ENCODE measurements at regions not wholly inside any gene's neighbourhood (a gene's known extent, or its start where the extent isn't known, plus 50 kb on each side); places are given as distances from the start of the nearest gene placed in this dataset.
A peak's percentile ranks its signal among the peaks of the same experiment; 100 is the strongest.
"Not testable (repeated sequence)": the region's sequence is repeated elsewhere in the genome, so short reads cannot be mapped to it uniquely, and the experiment has no call there.

DNA sequence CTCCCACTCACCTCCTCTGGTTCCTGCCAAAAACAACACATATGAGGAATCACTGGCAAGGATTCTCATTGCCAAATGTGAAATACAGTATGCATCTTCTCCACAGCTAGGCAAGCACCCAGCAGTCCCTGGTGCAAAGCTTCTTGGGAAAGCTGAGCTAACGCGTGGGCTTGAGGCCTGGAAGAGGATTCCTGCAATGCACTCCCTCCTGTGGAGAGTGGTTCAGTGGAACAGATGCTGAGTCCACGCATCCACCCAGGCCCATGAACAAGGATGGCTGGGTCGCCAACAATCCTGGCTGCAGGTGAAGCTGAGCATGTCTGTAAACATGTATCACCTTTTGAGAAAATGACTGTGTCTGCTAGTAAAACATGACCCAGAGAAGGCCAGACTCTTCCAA is 113.2 kb upstream of the CHST15 start:
- DNase-seq, result no peak

DNA sequence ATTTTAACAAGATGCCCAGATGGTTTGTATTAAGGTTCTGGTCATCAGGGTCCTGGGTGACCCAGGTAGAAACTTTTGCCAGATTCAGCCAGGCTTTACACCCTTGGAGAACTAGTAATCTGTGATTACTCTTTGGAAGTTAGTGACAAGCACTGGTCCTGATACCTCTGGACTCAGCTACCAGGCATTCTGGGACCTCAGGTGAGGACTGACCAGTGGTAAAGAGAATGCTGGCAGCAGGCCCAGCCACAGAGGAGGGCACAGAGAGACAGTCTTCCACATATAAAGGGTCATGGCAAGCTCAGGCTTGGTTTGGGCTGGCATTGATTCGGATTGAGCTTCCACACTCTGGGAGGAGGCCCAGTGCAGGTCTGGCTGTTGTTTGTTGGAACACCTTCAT is 112.0 kb upstream of the CHST15 start:
- DNase-seq, result no peak

DNA sequence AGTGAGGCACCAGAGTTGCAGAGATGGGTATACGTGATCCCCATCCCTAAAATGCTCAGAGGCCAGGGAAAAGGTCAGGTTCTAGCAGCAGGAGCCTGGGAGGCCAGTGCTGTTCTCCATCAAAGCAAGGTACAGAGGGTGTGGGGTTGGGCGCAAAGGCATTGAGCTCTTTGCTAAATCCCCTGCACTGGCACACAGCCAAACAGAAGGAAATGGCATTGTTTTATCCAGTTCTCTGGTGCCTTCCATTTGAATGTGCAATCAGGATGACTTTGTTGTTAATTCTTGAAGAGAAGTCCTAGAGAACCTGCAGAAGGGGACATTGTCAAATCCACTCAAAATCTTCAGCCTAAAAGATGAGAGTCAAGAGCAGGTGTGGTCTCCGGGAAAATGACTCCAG is 111.3 kb upstream of the CHST15 start:
- no peak for DNase-seq

DNA sequence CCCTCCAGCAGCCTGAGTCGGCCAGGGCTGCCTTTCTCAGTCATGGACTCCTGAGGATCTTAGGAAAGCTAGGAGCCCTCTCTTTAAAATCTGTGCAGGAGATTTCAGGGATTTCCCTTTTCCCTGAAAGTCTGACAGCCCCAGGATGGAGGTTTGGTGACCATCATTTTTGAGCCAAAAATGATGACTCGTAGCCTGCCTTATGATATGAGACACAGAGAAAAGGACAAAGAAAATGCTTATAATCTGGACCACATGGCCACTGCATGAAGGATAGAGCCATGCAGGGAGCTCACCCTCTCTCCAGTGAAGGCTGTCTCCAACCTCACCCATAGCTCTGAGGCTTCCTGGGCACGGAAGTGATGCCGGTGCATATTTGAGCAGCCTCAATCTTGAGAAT is 106.6 kb upstream of the CHST15 start:
- no peak for DNase-seq

DNA sequence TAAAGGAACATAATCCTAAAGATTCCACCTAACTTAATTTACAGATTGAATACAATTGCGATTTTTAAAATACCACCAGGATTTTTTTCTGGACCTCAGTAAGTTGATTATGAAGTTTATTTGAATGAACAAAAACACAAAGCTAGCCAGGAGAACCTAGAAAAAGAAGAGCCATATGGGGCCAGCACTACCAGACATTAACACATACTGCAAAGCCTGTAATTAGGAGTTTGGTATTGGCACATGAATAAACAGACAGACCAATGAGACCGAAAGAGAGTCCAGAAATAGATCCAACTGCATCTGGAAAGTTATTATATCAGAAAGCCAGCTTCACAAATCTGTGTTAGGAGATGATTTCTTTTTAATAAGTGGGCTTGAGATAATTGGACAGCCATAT is 105.5 kb upstream of the CHST15 start:
- no peak for DNase-seq

DNA sequence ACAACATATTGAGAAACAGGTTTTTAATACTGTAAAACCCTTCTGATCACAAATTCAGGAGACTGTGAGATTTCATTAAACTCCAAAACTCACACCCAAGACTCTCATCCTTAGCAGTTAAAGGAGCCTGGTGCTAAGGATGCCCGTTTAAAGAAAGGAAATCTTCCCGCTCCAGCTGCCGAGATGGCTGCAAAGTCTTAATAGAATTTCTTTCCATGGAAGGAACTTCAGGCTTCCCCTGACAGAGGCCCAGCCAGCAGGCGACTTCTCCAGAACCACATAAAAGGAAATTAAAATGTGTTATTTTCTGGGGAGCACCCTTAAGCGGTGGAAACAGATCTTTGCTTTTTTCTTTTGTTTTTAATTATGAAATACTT is 104.7 kb upstream of the CHST15 start:
- DNase-seq, result no peak

DNA sequence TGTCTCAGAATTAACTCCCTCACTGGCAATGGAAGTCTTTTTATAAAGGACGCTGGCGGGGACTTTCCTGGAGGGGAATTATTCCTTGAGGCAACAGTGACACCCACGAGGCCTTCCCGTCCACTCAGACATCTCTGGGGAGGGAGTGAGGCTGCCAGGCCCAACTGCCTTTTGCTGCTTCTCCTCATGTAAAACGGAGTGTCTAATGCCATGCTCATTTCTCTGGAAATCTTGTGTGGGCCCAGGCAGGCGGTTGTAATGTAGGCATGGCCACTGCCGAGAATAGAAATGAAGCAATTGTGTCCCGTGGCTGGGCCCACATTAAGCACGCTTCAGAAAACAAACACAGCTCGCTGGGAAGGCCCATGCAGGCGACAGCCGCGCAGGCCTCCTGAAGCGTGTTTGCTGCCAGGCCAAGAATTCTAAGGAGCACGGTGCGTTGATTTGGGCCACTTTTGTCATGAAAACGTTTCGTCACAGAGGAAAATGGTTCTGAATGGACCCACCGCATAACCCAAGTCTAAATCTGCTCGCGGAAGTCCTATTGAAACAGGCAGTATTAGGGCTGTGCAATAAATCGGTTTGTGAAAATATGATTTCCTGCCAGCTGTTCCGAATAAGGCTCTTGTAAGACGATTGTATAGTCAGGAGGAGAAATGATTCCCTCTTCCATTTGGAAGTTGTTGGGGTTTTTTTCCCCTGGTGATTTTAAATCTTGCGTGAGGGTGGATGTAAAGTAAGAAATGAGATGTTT is 104.2 kb upstream of the CHST15 start:
- no peak for DNase-seq

DNA sequence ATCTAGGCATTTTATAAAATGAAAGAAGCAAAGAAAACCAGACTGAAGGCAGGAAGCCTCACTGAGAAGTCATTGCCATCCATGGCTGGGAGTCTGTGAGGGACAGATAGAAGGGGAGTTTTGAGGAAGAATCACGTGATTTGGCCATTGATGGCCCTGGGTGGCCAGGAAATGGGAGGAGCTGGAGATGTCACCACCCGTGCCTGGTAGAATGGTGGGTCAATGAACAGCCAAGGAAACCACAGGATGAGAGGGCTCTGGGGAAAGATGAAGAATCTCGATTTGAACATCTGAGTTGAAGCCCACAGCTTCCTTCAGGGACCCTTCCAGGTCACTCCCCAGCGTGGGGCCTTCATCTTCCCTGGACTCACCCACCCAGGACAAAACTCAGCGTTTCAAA is 103.3 kb upstream of the CHST15 start:
- no peak for DNase-seq

DNA sequence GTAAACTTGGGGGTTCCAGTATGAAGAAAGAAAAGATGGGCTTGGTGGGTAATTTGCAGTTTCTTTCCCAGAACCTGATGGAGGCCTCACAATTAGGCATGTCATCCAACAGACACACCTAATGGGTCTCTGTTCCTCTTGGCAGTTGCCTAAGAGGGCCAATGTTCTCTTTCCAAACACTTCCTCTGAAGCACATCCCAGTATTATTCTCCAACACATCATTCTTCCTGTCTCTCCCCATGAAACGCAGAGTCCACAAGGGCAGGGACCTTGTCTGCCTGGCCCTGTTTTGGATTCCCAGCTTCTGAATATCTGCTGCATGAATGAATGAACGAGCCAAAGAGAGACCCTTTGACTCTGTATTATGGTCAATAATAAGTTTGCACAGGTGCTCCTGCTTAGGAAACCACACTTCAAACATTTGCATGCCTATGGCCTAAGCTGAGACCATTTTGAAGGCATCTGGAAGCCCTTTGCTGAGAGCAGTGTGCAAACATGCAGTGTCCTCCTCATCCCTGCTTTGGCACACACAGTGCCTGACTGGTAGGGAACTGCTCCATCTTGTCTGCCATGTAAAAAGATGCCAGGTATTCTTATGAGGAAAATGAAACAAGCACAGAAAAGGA is 100.9 kb upstream of the CHST15 start:
- no peak for DNase-seq

DNA sequence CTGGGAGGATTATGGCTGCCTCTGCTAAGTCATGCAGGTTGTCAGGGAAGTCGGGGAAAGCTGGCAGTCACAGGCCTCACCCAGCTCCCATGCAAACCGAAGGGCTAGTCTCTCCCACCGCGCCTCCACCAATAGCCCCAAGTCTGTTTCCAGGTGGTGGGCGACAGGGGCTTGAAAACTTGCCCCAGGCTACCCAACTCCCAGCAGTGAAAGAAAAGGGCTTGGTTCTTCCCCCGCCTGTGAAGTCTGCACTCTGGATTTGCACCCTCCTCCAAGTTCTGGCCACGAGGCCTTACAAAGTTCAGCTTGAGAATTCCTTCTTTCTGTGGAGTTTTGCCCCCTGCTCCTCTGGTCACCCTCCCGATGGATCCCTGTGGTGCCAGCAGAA is 99.9 kb upstream of the CHST15 start:
- no peak for DNase-seq

DNA sequence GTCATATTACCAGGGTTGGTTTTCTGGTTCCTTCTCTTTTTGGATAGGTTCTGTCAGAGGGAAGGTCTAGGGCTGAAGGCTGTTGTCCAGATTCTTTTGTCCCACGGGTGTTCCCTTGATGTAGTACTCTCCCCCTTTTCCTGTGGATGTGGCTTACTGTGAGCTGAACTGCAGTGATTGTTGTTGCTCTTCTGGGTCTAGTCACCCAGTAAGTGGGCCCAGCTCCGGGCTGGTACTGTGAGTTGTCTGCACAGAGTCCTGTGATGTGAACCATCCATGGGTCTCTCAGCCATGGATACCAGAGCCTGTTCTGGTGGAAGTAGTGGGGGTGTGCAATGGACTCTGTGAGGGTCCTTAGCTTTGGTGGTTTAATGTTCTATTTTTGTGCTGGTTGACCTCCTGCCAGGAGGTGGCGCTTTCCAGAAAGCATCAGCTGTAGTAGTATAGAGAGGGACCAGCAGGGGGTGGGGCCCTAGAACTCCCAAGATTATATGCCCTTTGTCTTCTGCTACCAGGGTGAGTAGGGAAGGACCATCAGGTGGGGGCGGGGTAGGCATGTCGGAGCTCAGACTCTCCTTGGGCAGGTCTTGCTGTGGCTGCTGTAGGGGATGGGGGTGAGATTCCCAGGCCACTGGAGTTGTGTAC is 99.4 kb upstream of the CHST15 start:
- not testable (repeated sequence) for DNase-seq

DNA sequence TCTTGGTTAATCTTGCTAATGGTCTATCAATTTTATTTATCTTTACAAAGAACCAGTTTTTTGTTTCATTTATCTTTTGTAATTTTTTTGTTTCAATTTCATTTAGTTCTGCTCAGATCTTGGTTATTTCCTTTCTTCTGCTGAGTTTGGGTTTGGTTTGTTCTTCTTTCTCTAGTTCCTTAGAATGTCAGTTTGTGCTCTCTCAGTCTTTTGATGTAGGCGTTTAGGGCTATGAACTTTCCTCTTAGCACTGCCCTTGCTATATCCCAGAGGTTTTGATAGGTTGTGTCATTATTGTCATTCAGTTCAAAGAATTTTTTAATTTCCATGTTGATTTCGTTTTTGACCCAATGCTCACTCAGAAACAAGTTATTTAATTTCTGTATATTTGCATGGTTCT is 97.1 kb upstream of the CHST15 start:
- not testable (repeated sequence) for DNase-seq

DNA sequence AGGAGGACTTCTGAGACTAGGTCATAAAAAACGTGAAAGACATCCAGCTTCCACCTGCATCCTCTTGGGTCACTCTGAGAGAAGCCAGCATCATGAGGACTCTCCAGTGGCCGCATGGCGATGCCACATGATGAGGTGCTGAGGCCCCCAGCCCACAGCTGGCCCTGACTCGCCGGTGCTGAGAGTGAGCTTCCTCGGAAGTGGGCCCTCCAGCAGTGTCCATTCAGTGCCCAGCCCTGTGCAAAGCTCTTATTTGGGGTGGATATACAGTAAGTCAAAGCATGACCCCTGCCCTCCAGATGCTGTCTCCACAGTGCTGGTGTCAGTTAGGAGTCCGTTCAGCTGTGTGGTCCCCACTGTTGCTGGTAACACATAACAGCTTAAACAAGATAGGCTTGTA is 93.6 kb upstream of the CHST15 start:
- DNase-seq, result no peak

DNA sequence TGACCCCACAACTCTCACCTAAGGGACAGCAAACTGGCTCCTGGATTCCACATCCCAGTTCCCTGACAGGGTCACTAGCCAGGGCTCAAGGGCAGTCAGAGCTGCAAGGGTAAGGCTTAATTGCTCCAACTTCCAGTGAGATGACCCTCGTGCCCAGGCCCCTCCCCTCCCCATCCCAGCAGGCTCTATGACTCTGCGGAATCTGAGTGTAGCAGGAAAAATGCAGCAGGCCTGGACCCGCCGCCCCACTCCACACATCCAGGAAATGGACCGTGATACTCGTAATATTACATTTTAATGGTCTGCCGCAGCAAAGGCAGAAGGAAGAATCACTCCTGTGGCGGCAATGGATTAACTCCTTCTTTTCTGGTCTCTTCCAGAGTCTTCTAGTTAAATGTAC is 91.7 kb upstream of the CHST15 start:
- DNase-seq, result peak; percentile 8

DNA sequence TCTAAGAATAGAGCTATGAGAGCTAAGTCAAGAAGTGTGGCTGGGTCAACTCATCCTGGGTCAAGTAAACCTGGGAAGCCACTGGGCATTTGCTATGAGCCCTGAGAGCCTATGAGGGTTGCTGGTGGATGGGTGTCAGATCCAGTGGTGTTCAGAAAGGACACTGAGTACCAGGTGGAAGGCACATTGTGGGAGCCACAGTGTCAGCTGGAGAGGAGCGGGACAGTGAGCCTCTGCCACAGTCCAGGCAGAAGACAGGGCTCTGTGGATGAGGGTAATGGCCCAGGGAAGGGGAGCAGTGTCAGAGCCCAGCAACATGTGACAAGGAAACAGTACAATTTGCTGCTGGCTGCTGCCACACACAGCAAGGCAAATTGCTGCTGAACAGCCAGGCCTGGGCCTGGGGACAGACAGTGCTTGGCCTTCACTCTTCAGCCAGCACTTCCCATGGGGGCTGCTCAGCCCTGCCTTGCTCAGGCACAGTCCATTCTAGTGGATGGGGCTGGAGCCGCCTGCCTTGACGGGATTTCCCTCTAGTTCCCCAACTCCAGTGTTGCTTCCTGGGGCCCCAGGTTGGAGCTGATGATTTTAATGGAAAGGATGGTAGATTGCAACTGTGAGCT is 90.9 kb upstream of the CHST15 start:
- no peak for DNase-seq

DNA sequence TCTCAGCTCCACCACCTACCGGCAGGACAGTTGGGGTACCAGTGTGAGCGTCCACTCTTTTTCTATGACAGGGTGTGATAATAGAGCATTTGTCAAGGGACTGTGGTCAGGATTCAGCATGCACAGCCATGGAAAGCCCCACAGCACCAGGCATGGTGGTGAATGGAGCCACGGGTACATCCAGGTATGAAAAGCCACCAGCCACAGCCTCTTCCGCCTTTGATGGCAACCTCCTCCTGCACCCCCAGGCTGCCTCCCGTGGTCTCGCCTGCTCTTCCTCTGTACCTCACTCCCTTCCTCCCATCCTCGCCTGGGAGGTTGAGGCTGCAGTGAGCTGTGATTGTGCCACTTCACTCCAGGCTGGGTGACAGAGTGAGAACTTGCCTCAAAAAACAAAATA is 90.2 kb upstream of the CHST15 start:
- no peak for DNase-seq

DNA sequence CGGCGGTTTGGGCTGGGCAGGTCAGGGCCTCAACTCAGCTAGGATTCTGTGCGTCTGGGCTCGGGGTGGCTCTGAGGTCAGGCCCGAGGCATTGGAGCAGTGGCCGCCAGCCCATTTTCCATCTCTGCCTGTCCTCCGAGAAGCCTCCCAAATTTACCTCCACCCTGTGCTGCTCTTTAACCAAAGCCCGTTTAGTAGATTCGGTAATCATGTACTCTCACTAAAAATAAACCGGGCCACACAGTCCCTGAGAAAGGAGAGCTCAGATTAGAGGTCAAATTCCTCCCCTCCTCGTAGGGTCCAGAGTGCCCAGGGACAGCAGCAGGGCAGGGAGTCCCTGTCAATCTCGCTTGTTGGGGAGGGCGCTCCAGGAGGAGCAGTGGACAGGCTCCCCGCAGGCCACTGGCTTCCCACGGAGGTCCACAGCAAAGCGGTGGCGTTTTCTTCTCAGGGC is 88.7 kb upstream of the CHST15 start:
- DNase-seq, result no peak

DNA sequence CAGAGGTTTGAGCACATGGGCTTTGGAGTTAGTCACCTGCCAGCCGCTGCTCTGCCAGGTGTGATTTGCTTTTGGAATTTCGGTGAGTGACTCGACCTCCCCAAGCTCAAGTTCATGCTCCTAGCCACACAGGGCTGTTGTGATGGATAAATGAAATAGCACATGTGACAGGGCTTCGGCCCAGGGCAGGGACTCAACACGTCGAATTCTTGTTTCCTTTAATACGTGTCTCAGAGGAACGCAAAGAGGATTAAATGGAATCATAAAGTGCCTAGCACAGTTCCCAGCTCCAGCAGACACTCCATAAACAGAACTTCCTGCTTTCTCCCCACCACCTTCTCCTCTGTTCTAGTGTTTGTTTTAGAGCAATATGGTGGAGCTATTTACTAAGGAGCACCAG is 88.3 kb upstream of the CHST15 start:
- DNase-seq, result no peak

DNA sequence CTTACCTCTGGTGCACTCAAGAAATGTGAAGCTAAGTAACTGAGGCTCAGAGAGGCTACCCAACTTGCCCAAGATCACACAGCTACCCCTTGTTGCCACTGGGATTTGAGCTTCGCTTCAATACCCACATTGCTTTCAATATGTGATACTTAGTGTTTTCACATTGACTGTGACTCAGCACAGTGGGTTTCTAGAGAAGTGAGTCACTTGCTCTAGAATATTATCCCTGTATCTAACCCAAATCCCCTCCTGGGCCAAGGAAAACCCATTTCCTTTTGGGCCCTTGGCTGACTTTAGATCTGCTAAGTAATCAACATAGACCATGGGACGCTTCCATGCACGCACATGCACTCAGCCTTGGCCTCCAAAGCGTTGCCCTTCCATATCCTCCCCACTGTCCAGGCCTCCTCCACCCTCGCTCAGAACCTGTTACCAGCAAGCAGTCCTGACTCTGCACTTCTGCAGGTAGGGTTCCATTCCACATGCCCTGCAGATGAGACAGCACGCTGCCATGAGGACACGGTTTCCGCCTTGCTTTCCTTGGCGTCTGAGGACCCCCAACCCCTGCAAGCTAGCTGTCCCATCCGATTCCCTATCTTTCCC is 87.7 kb upstream of the CHST15 start:
- no peak for DNase-seq

DNA sequence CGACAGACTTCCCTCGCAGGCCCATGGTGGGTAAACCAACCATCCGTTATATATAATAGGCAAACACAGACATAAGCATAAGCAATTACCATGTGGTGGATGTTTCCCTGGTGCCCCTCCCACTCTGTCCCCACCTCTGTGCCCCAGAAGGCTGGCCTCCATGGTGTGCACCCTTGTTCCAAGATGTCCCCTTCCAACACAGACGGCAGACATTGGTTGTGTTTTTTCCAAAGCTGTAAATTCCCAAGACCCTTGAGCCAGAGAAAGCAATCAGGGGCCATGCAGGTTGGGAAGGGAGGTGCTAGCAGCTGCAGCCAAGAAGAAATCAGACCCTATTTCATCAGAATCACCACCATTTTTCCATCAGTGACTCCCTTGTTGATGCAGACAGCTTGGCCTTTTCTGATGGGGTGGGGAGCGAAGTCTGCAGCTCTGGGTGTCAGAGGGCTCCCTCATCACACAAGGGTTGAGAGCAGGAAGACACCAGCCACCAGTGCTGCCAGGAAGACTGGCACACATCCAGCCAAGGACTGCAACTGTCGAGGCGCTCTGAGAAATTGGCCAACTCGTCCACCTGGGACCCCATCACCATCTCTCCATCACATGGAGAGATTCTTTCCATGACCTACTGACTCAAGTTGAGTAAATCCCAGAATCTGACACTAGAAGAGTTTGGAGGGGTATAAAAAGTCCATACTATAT is 86.8 kb upstream of the CHST15 start:
- DNase-seq, result no peak

DNA sequence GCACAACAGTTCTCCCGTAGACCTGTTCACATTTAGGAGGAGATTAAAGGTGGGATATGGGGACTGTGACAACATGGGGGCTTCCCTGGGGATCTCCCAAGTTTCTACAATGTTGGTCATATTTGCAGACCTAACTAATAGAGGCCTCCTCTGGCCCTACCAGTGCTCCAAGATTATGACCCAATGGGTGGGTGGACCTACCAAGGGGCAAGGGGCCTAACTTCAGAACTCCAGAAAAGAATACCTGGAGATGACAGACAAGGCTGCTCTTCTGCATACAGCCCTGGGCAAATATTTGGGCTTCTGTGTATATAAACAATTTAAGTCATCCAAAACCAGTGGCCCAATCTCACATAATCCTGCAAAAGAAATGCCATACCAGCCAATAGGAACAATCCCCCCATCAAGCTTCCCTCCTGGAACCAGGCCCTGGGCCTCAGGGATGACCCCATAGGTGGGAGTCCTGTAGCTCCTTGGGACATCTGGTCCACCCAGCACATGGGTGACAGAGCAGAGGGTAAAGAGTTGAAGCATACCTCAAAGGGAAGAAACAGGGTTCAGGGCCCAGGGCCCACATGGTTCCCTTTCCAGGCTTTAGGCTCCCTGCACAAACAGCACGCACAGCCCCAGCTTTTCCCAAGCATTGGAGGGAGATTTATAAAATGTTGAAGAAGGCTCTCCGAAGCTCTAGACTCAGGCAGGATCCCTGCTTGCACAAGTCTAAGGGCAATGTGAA is 86.1 kb upstream of the CHST15 start:
- DNase-seq, result no peak

DNA sequence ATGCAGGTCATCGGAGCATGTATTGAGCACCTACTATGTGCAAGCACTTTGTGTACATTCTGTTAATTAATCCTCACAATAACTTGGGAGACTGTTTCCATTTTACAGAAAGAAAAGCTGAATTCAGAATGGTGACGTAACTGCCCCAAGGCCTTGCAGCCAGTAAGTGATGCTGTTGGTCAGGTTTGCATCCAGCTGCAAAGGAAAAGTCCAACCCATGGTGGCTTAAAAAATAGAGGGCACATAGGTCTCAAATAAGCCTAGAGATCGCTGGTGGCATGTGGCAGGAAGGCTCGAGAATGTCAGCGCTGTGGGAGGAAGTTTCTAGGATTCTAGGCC is 83.8 kb upstream of the CHST15 start:
- no peak for DNase-seq
